ENCODE measurements at regions not wholly inside any gene's neighbourhood (a gene's known extent, or its start where the extent isn't known, plus 50 kb on each side); places are given as distances from the start of the nearest gene placed in this dataset.
"Not testable (repeated sequence)": the region's sequence is repeated elsewhere in the genome, so short reads cannot be mapped to it uniquely, and the experiment has no call there.

GRCh38 chr3:150235799-150236198 is 172.3 kb upstream of the TSC22D2 start:
- H3K9me2 ChIP-seq (replicated peaks; ENCODE audit: insufficient read depth, low read length), result no peaks in the 10 kb centered on the region
- H3F3A ChIP-seq (ENCODE audit: insufficient read depth), result no peaks in the 10 kb centered on the region
- H3K79me2 ChIP-seq (ENCODE audit: insufficient read depth, low read length), result no peaks in the 10 kb centered on the region
- H3K27ac ChIP-seq (ENCODE audit: low read depth, low read length), result no peak overlapping the region
- H3K4me2 ChIP-seq (ENCODE audit: low read depth, low read length, poor library complexity, severe bottlenecking), result no peak overlapping the region
- no peak overlapping the region for H3K4me3 ChIP-seq (ENCODE audit: insufficient read depth, low read length, poor library complexity, severe bottlenecking)
- no peak for TF ChIP-seq CTCF (IDR thresholded peaks at IDR 0.05; ENCODE audit: insufficient read depth, low read length, poor library complexity, severe bottlenecking)
- no peaks in the 10 kb centered on the region for H3K36me3 ChIP-seq (ENCODE audit: low read length)
- no peak overlapping the region for H3K9ac ChIP-seq (ENCODE audit: low read length)
- H4K20me1 ChIP-seq (ENCODE audit: low read depth, low read length), result no peaks in the 10 kb centered on the region
- no peaks in the 10 kb centered on the region for H3K9me3 ChIP-seq (ENCODE audit: insufficient read depth, low read length)
- H2AFZ ChIP-seq (ENCODE audit: low read depth, low read length, severe bottlenecking), result no peak overlapping the region
- no peaks in the 10 kb centered on the region for H3K27me3 ChIP-seq (ENCODE audit: low read length)

- no peak overlapping the region for H2AFZ ChIP-seq (ENCODE audit: low read depth, low read length, severe bottlenecking)
- H4K20me1 ChIP-seq (ENCODE audit: low read depth, low read length), result no peaks in the 10 kb centered on the region
- no peak overlapping the region for H3K4me2 ChIP-seq (ENCODE audit: low read depth, low read length, poor library complexity, severe bottlenecking)
- TF ChIP-seq CTCF (IDR thresholded peaks at IDR 0.05; ENCODE audit: insufficient read depth, low read length, poor library complexity, severe bottlenecking) (no peak), EZH2phosphoT487 (conservative IDR thresholded peaks at IDR 0.05; ENCODE audit: low read length) (no peak)
- no peaks in the 10 kb centered on the region for H3F3A ChIP-seq (ENCODE audit: insufficient read depth)
- no peaks in the 10 kb centered on the region for H3K79me2 ChIP-seq (ENCODE audit: insufficient read depth, low read length)
- no peaks in the 10 kb centered on the region for H3K9me2 ChIP-seq (replicated peaks; ENCODE audit: insufficient read depth, low read length)
- H3K27ac ChIP-seq (ENCODE audit: low read depth, low read length), result no peak overlapping the region
- no peaks in the 10 kb centered on the region for H3K9me3 ChIP-seq (ENCODE audit: insufficient read depth, low read length)
- H3K4me3 ChIP-seq (ENCODE audit: insufficient read depth, low read length, poor library complexity, severe bottlenecking), result no peak overlapping the region
- H3K36me3 ChIP-seq (ENCODE audit: low read length), result no peaks in the 10 kb centered on the region
- H3K9ac ChIP-seq (ENCODE audit: low read length), result no peak overlapping the region
- no peaks in the 10 kb centered on the region for H3K27me3 ChIP-seq (ENCODE audit: low read length)
Measured at GRCh38 chr3:150232992-150233451, 175.1 kb upstream of the TSC22D2 start.

GRCh38 chr3:150230037-150230436 is 178.1 kb upstream of the TSC22D2 start:
- H3K4me3 ChIP-seq (ENCODE audit: insufficient read depth, low read length, poor library complexity, severe bottlenecking), result no peak overlapping the region
- no peaks in the 10 kb centered on the region for H3K79me2 ChIP-seq (ENCODE audit: insufficient read depth, low read length)
- no peak overlapping the region for H2AFZ ChIP-seq (ENCODE audit: low read depth, low read length, severe bottlenecking)
- H3K27ac ChIP-seq (ENCODE audit: low read depth, low read length), result no peak overlapping the region
- H3K4me2 ChIP-seq (ENCODE audit: low read depth, low read length, poor library complexity, severe bottlenecking), result no peak overlapping the region
- H3K9ac ChIP-seq (ENCODE audit: low read length), result no peak overlapping the region
- TF ChIP-seq CTCF (IDR thresholded peaks at IDR 0.05; ENCODE audit: insufficient read depth, low read length, poor library complexity, severe bottlenecking) (no peak), EZH2phosphoT487 (conservative IDR thresholded peaks at IDR 0.05; ENCODE audit: low read length) (no peak)
- no peaks in the 10 kb centered on the region for H3K27me3 ChIP-seq (ENCODE audit: low read length)
- H3K9me3 ChIP-seq (ENCODE audit: insufficient read depth, low read length), result no peaks in the 10 kb centered on the region
- no peaks in the 10 kb centered on the region for H3K9me2 ChIP-seq (replicated peaks; ENCODE audit: insufficient read depth, low read length)
- no peaks in the 10 kb centered on the region for H4K20me1 ChIP-seq (ENCODE audit: low read depth, low read length)
- no peaks in the 10 kb centered on the region for H3K36me3 ChIP-seq (ENCODE audit: low read length)
- no peaks in the 10 kb centered on the region for H3F3A ChIP-seq (ENCODE audit: insufficient read depth)

GRCh38 chr3:150228626-150229025 is 179.5 kb upstream of the TSC22D2 start:
- not testable (repeated sequence) for H3K4me2 ChIP-seq (ENCODE audit: low read depth, low read length, poor library complexity, severe bottlenecking); H3K9ac ChIP-seq (ENCODE audit: low read length); H3K36me3 ChIP-seq (ENCODE audit: low read length); H3K9me2 ChIP-seq (replicated peaks; ENCODE audit: insufficient read depth, low read length); H4K20me1 ChIP-seq (ENCODE audit: low read depth, low read length); H3K79me2 ChIP-seq (ENCODE audit: insufficient read depth, low read length); H3K27ac ChIP-seq (ENCODE audit: low read depth, low read length); H3F3A ChIP-seq (ENCODE audit: insufficient read depth); H3K27me3 ChIP-seq (ENCODE audit: low read length); H3K4me3 ChIP-seq (ENCODE audit: insufficient read depth, low read length, poor library complexity, severe bottlenecking); H2AFZ ChIP-seq (ENCODE audit: low read depth, low read length, severe bottlenecking); H3K9me3 ChIP-seq (ENCODE audit: insufficient read depth, low read length)
